PC-9 (cell line): ENCODE measurements at regions not wholly inside any gene's neighbourhood (a gene's known extent, or its start where the extent isn't known, plus 50 kb on each side); places are given as distances from the start of the nearest gene placed in this dataset.

ENCODE experiments used
- EZH2 ChIP-seq: fragments of 200-600 bp; sonication (generic); IDR thresholded peaks from 2 replicates; pipeline ENCODE4 v1.8.0; 2017; ENCODE audit warnings: antibody characterized with exemption, low read depth
- TF ChIP-seq, protein P1 (sequence below): fragments of 200-600 bp; sonication (generic); conservative IDR thresholded peaks from 2 replicates; pipeline ENCODE4 v1.6.1; 2017; ENCODE audit warnings: mixed run types, antibody characterized with exemption, mild to moderate bottlenecking, moderate library complexity

DNA sequence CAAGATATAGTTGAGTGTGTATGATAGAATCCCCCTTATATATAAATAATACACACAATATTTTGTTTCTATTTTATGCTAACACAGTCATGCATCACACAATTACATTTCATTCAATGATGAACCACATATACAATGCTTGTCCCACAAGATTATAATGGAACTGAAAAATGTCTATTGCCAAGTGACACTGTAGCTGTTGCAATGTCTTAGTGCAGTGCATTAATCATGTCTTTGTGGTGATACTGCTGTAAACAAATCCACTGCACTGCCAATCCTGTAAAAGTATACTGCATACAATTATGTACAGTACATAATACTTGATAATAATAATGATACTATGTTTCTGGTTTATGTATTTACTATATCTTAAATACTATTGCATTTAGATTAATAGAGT is 512.1 kb upstream of the CNTN3 start:
- TF ChIP-seq, protein P1, sequence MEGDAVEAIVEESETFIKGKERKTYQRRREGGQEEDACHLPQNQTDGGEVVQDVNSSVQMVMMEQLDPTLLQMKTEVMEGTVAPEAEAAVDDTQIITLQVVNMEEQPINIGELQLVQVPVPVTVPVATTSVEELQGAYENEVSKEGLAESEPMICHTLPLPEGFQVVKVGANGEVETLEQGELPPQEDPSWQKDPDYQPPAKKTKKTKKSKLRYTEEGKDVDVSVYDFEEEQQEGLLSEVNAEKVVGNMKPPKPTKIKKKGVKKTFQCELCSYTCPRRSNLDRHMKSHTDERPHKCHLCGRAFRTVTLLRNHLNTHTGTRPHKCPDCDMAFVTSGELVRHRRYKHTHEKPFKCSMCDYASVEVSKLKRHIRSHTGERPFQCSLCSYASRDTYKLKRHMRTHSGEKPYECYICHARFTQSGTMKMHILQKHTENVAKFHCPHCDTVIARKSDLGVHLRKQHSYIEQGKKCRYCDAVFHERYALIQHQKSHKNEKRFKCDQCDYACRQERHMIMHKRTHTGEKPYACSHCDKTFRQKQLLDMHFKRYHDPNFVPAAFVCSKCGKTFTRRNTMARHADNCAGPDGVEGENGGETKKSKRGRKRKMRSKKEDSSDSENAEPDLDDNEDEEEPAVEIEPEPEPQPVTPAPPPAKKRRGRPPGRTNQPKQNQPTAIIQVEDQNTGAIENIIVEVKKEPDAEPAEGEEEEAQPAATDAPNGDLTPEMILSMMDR, result no peak
- no peak for TF ChIP-seq EZH2
